WTC11 (cell line): ENCODE measurements at regions not wholly inside any gene's neighbourhood (a gene's known extent, or its start where the extent isn't known, plus 50 kb on each side); places are given as distances from the start of the nearest gene placed in this dataset.
A peak's percentile ranks its signal among the peaks of the same experiment; 100 is the strongest.

Source experiments
- ATAC-seq: fragments of 200-7000 bp; cut with Tn5 transposase; 2 replicates; pipeline ENCODE4 v1.10.0; 2021; ENCODE audit warnings: mild to moderate bottlenecking, moderate library complexity
- CTCF ChIA-PET: fragments of 300-600 bp; sonication (Branson Sonifier 250); formaldehyde crosslinking; loops from one replicate; lab custom pipeline; 2021; ENCODE audit warnings: antibody characterized with exemption; lab: Charles Lee
- POLR2A ChIA-PET: fragments of 350-600 bp; sonication (Branson Sonifier 250); formaldehyde crosslinking; loops from one replicate; lab custom pipeline; 2021; ENCODE audit warnings: antibody characterized with exemption; lab: Charles Lee
- DNase-seq: peaks from one replicate; pipeline ENCODE4 v3.0.0; 2021; ENCODE audit warnings: low spot score
- H3K27ac Mint-ChIP-seq: 2 replicates; pipeline ENCODE4 v1.8.0; 2021; ENCODE audit warnings: mixed read lengths
- H3K27me3 Mint-ChIP-seq: 2 replicates; pipeline ENCODE4 v1.8.0; 2021; ENCODE audit warnings: low read depth, mild to moderate bottlenecking, moderate library complexity, mixed read lengths
- H3K36me3 Mint-ChIP-seq: 2 replicates; pipeline ENCODE4 v1.8.0; 2021; ENCODE audit warnings: mixed read lengths
- H3K4me1 Mint-ChIP-seq: 2 replicates; pipeline ENCODE4 v1.8.0; 2022; ENCODE audit warnings: mixed read lengths
- H3K4me3 Mint-ChIP-seq: 2 replicates; pipeline ENCODE4 v1.8.0; 2021; ENCODE audit warnings: mild to moderate bottlenecking, moderate library complexity, mixed read lengths
- H3K9me3 Mint-ChIP-seq: 2 replicates; pipeline ENCODE4 v1.8.0; 2021; ENCODE audit warnings: mixed read lengths
- ATF1 ChIP-seq: sonication (generic); formaldehyde crosslinking; IDR thresholded peaks from 2 replicates; pipeline ENCODE4 v1.8.1; 2023; ENCODE audit warnings: mild to moderate bottlenecking, moderate library complexity, missing genetic modification reagents
- ATF2 ChIP-seq: sonication (generic); formaldehyde crosslinking; IDR thresholded peaks from 2 replicates; pipeline ENCODE4 v1.8.1; 2022; ENCODE audit warnings: low read depth, missing genetic modification reagents, borderline replicate concordance
- ATF3 ChIP-seq: sonication (generic); formaldehyde crosslinking; conservative IDR thresholded peaks from 2 replicates; pipeline ENCODE4 v1.8.1; 2022; ENCODE audit warnings: mild to moderate bottlenecking, missing genetic modification reagents
- EMX1 ChIP-seq: fragments of 250-450 bp; sonication (Bioruptor Pico); IDR thresholded peaks from 2 replicates; pipeline ENCODE4 v1.8.0; 2021; ENCODE audit warnings: mild to moderate bottlenecking
- ETV6 ChIP-seq: sonication (generic); formaldehyde crosslinking; IDR thresholded peaks from 2 replicates; pipeline ENCODE4 v1.8.1; 2022; ENCODE audit warnings: mild to moderate bottlenecking, missing genetic modification reagents
- FOXP1 ChIP-seq: sonication (generic); formaldehyde crosslinking; IDR thresholded peaks from 2 replicates; pipeline ENCODE4 v1.8.0; 2022; ENCODE audit warnings: missing genetic modification reagents, mild to moderate bottlenecking, moderate library complexity, borderline replicate concordance
- HMGA2 ChIP-seq: fragments of 250-450 bp; sonication (Bioruptor Pico); IDR thresholded peaks from 2 replicates; pipeline ENCODE4 v1.4.0; 2021; ENCODE audit warnings: mild to moderate bottlenecking, moderate library complexity
- IRF2 ChIP-seq: sonication (generic); formaldehyde crosslinking; IDR thresholded peaks from 2 replicates; pipeline ENCODE4 v1.8.0; 2022; ENCODE audit warnings: low read depth, missing genetic modification reagents, borderline replicate concordance
- JUN ChIP-seq: sonication (generic); formaldehyde crosslinking; IDR thresholded peaks from 2 replicates; pipeline ENCODE4 v1.8.0; 2023; ENCODE audit warnings: mild to moderate bottlenecking, missing genetic modification reagents
- MXD4 ChIP-seq: fragments of 250-450 bp; sonication (Bioruptor Pico); IDR thresholded peaks from 2 replicates; pipeline ENCODE4 v1.8.0; 2021; ENCODE audit warnings: mild to moderate bottlenecking, moderate library complexity, borderline replicate concordance
- NFATC4 ChIP-seq: fragments of 250-450 bp; sonication (Bioruptor Pico); IDR thresholded peaks from 2 replicates; pipeline ENCODE4 v1.9.0; 2021; ENCODE audit warnings: mild to moderate bottlenecking
- NFYB ChIP-seq: sonication (generic); formaldehyde crosslinking; conservative IDR thresholded peaks from 2 replicates; pipeline ENCODE4 v1.8.0; 2022; ENCODE audit warnings: low read depth, missing genetic modification reagents
- NR1H2 ChIP-seq: sonication (generic); formaldehyde crosslinking; IDR thresholded peaks from 2 replicates; pipeline ENCODE4 v1.9.0; 2021; ENCODE audit warnings: mild to moderate bottlenecking, moderate library complexity, missing genetic modification reagents
- NR3C1 ChIP-seq: sonication (generic); formaldehyde crosslinking; conservative IDR thresholded peaks from 2 replicates; pipeline ENCODE4 v1.8.1; 2023; ENCODE audit warnings: low read depth, mild to moderate bottlenecking, missing genetic modification reagents
- RELA ChIP-seq: sonication (generic); formaldehyde crosslinking; IDR thresholded peaks from 2 replicates; pipeline ENCODE4 v1.8.1; 2022; ENCODE audit warnings: missing genetic modification reagents, mild to moderate bottlenecking, borderline replicate concordance
- RORB ChIP-seq: fragments of 250-450 bp; sonication (Bioruptor Pico); IDR thresholded peaks from 2 replicates; pipeline ENCODE4 v1.9.0; 2021; ENCODE audit warnings: mild to moderate bottlenecking
- SMAD3 ChIP-seq: sonication (generic); formaldehyde crosslinking; IDR thresholded peaks from 2 replicates; pipeline ENCODE4 v1.8.0; 2022; ENCODE audit warnings: missing genetic modification reagents, mild to moderate bottlenecking, borderline replicate concordance
- SMAD4 ChIP-seq: sonication (generic); formaldehyde crosslinking; IDR thresholded peaks from 2 replicates; pipeline ENCODE4 v1.8.0; 2022; ENCODE audit warnings: mild to moderate bottlenecking, missing genetic modification reagents
- SP1 ChIP-seq: sonication (generic); formaldehyde crosslinking; conservative IDR thresholded peaks from 2 replicates; pipeline ENCODE4 v1.8.1; 2022; ENCODE audit warnings: missing genetic modification reagents
- TCF7 ChIP-seq: sonication (generic); formaldehyde crosslinking; IDR thresholded peaks from 2 replicates; pipeline ENCODE4 v1.8.0; 2022; ENCODE audit warnings: mild to moderate bottlenecking, low read depth, missing genetic modification reagents, moderate library complexity
- TEAD4 ChIP-seq: sonication (generic); formaldehyde crosslinking; IDR thresholded peaks from 2 replicates; pipeline ENCODE4 v1.8.0; 2022; ENCODE audit warnings: mild to moderate bottlenecking, missing genetic modification reagents
- TP53 ChIP-seq: sonication (generic); formaldehyde crosslinking; IDR thresholded peaks from 2 replicates; pipeline ENCODE4 v1.8.1; 2023; ENCODE audit warnings: mild to moderate bottlenecking, missing genetic modification reagents
- ZNF219 ChIP-seq: sonication (generic); formaldehyde crosslinking; IDR thresholded peaks from 2 replicates; pipeline ENCODE4 v1.8.0; 2023; ENCODE audit warnings: missing genetic modification reagents, mild to moderate bottlenecking, borderline replicate concordance
- ZNF232 ChIP-seq: sonication (generic); formaldehyde crosslinking; IDR thresholded peaks from 2 replicates; pipeline ENCODE4 v1.8.0; 2022; ENCODE audit warnings: mild to moderate bottlenecking, missing genetic modification reagents
- ZNF396 ChIP-seq: fragments of 250-450 bp; sonication (Bioruptor Pico); IDR thresholded peaks from 2 replicates; pipeline ENCODE4 v1.8.0; 2021; ENCODE audit warnings: mild to moderate bottlenecking, moderate library complexity, borderline replicate concordance
- ZNF423 ChIP-seq: fragments of 250-450 bp; sonication (Bioruptor Pico); IDR thresholded peaks from 2 replicates; pipeline ENCODE4 v2.1.2; 2022; ENCODE audit warnings: mild to moderate bottlenecking, moderate library complexity
- ZNF512 ChIP-seq: sonication (generic); formaldehyde crosslinking; IDR thresholded peaks from 2 replicates; pipeline ENCODE4 v1.8.1; 2022; ENCODE audit warnings: missing genetic modification reagents, borderline replicate concordance
- TF ChIP-seq, protein P1 (sequence below): sonication (generic); formaldehyde crosslinking; IDR thresholded peaks from 2 replicates; pipeline ENCODE4 v1.8.0; 2022; ENCODE audit warnings: mild to moderate bottlenecking, missing genetic modification reagents

- DNase-seq = no peak
- ATAC-seq = no peak
- Mint-ChIP-seq H3K27me3 (no peaks in the 10 kb centered on the region), H3K4me1 (0 out of 2 replicates have a peak, but pooled peaks cover 3% of the 10 kb centered on the region), H3K4me3 (no peak overlapping the region), H3K36me3 (no peaks in the 10 kb centered on the region), H3K9me3 (no peaks in the 10 kb centered on the region), H3K27ac (peak overlapping the region; percentile 29; the same call in 1 of the 2 replicates)
- CTCF ChIA-PET = no interaction called here
- TF ChIP-seq IRF2 (CRISPR knock-in tag) (no peak), HMGA2 (CRISPR knock-in tag) (no peak), NFYB (no peak), FOXP1 (CRISPR knock-in tag) (no peak), RORB (no peak), SMAD4 (no peak), ZNF423 (CRISPR knock-in tag) (no peak), TCF7 (CRISPR knock-in tag) (no peak), ZNF512 (CRISPR knock-in tag) (no peak), TEAD4 (CRISPR knock-in tag) (no peak), MXD4 (CRISPR knock-in tag) (no peak), EMX1 (CRISPR knock-in tag) (no peak), NR3C1 (CRISPR knock-in tag) (no peak), NR1H2 (CRISPR knock-in tag) (no peak), ATF3 (CRISPR knock-in tag) (no peak), ETV6 (no peak)
- TF ChIP-seq, protein P1, sequence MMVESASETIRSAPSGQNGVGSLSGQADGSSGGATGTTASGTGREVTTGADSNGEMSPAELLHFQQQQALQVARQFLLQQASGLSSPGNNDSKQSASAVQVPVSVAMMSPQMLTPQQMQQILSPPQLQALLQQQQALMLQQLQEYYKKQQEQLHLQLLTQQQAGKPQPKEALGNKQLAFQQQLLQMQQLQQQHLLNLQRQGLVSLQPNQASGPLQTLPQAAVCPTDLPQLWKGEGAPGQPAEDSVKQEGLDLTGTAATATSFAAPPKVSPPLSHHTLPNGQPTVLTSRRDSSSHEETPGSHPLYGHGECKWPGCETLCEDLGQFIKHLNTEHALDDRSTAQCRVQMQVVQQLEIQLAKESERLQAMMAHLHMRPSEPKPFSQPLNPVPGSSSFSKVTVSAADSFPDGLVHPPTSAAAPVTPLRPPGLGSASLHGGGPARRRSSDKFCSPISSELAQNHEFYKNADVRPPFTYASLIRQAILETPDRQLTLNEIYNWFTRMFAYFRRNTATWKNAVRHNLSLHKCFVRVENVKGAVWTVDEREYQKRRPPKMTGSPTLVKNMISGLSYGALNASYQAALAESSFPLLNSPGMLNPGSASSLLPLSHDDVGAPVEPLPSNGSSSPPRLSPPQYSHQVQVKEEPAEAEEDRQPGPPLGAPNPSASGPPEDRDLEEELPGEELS (CRISPR knock-in tag) = no peak
- POLR2A ChIA-PET = no interaction called here
Measured at GRCh38 chr7:13151978-13152377, 464.5 kb downstream of the ARL4A start.

- ChIA-PET POLR2A (no interaction called here), CTCF (no interaction called here)
- Mint-ChIP-seq H3K9me3 (no peaks in the 10 kb centered on the region), H3K4me1 (0 out of 2 replicates have a peak, but pooled peaks cover 3% of the 10 kb centered on the region), H3K36me3 (no peaks in the 10 kb centered on the region), H3K27ac (no peak overlapping the region), H3K27me3 (no peaks in the 10 kb centered on the region), H3K4me3 (no peak overlapping the region)
- DNase-seq (no peak), ATAC-seq (no peak)
- no peak for TF ChIP-seq EMX1 (CRISPR knock-in tag)
Measured at GRCh38 chr7:13152755-13153154, 465.3 kb downstream of the ARL4A start.

- Mint-ChIP-seq H3K27ac (no peak overlapping the region), H3K36me3 (no peaks in the 10 kb centered on the region)
- TF ChIP-seq TP53 (CRISPR knock-in tag) (no peak), SP1 (CRISPR knock-in tag) (no peak), JUN (CRISPR knock-in tag) (no peak), SMAD3 (CRISPR knock-in tag) (no peak), TEAD4 (CRISPR knock-in tag) (no peak), MXD4 (CRISPR knock-in tag) (no peak), ZNF396 (CRISPR knock-in tag) (no peak), ATF2 (CRISPR knock-in tag) (no peak), NFATC4 (no peak), ETV6 (no peak), RELA (no peak), ATF1 (CRISPR knock-in tag) (no peak), ZNF219 (CRISPR knock-in tag) (no peak), ZNF232 (CRISPR knock-in tag) (no peak)
- TF ChIP-seq, all 79 proteins: peak for 0
- H3K9me3 Mint-ChIP-seq = no peaks in the 10 kb centered on the region
- no peaks in the 10 kb centered on the region for H3K27me3 Mint-ChIP-seq
- no peak overlapping the region for H3K4me3 Mint-ChIP-seq
- POLR2A ChIA-PET = no interaction called here
- ATAC-seq (no peak), DNase-seq (no peak)
- 0 out of 2 replicates have a peak, but pooled peaks cover 3% of the 10 kb centered on the region for H3K4me1 Mint-ChIP-seq
- CTCF ChIA-PET = interaction anchor here (1.7 kb wide), 1 partner anchor 86 kb away, joined by 3 read pairs; no protein-coding TSS in a partner anchor
Measured at GRCh38 chr7:13153266-13153665, 465.8 kb downstream of the ARL4A start.
